ENCODE measurements at regions not wholly inside any gene's neighbourhood (a gene's known extent, or its start where the extent isn't known, plus 50 kb on each side); places are given as distances from the start of the nearest gene placed in this dataset.

DNA sequence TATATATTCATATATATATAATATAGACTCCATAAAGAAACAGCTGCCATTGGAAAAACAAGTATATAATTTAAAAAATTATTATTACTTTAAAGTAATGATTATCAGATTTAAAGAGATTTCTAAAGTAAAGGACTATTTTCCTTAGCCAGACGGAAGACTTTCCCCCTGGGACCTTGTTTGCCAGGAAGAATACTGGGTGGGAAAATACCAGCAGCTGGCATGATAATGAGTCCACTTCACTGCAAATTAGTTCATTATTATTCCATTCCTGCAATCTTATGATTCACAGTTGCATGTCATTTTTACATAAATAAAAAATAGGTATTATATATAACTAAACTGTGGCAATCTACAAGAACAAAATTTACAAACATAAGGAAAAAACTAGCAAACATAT lies 339.8 kb upstream of the CDH7 start:
- H3K4me1 Mint-ChIP-seq (ENCODE audit: low read depth): no peaks in the 10 kb centered on the region
- no peak overlapping the region for H3K27ac Mint-ChIP-seq
- H3K27me3 Mint-ChIP-seq: no peaks in the 10 kb centered on the region
- peaks cover 8% of the 10 kb centered on the region for H3K9me3 Mint-ChIP-seq
- no peak overlapping the region for H3K4me3 Mint-ChIP-seq
- H3K36me3 Mint-ChIP-seq (ENCODE audit: low read depth): no peaks in the 10 kb centered on the region
- DNase-seq: no peak

DNA sequence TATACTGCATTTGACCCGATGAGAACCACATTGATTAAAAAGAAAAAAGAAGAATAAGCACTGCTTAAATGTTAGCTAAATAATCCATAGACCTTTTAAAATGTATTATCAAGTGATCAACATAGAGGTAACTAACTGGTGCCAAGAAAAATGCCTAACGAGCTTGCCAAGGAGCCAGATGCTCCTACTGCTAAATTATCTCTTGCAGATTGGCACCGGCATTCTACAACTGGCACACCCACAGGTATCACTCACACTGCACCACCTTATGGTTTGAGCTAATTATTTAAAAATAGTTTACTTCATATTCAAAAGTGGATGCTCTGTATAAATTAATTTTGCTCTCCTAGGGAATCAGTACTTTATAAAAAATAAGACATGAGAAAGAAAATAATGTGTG lies 341.6 kb upstream of the CDH7 start:
- H3K27ac Mint-ChIP-seq: no peak overlapping the region
- no peaks in the 10 kb centered on the region for H3K36me3 Mint-ChIP-seq (ENCODE audit: low read depth)
- H3K27me3 Mint-ChIP-seq: no peaks in the 10 kb centered on the region
- no peak overlapping the region for H3K4me3 Mint-ChIP-seq
- H3K4me1 Mint-ChIP-seq (ENCODE audit: low read depth): no peaks in the 10 kb centered on the region
- no peak for DNase-seq
- peaks cover 10% of the 10 kb centered on the region for H3K9me3 Mint-ChIP-seq

DNA sequence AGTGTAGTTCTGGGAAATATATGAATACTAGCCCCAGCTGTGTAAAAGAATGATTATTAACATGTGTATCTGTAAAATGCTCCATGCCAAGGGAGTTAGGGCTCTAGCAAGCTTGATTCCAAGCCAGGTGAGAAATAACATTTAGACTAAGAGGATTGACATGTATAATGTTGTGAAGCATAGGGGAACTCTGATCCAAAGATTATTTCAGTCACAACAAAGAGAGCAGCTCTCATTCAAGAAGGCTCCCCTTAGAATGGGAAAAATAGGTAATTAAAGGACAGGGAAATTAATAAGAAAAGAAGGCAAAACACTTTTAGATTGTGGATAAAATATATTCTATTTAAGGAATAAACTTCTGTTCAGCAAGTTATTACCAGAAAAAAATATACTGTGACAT lies 347.3 kb upstream of the CDH7 start:
- Mint-ChIP-seq H3K9me3 (peaks cover 8% of the 10 kb centered on the region), H3K4me3 (no peak overlapping the region), H3K27ac (no peak overlapping the region), H3K27me3 (no peaks in the 10 kb centered on the region), H3K36me3 (ENCODE audit: low read depth) (no peaks in the 10 kb centered on the region), H3K4me1 (ENCODE audit: low read depth) (no peaks in the 10 kb centered on the region)
- no peak for DNase-seq

DNA sequence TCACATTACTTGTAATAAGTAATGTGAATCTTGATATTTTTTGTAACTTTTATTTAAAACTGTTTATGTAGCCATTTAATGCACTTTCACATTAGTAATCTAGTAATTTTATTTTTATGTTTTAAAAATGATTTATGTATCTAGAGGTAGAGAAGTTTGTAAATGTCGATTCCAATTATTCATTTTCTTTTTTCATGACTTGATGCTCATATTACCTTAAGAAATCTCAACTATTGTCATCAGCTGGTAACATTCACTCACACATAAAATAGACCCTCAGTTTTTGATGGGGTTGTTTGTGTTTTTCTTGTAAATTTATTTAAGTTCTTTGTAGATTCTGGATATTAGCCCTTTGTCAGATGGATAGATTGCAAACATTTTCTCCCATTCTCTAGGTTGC lies 351.7 kb upstream of the CDH7 start:
- H3K27me3 Mint-ChIP-seq: no peaks in the 10 kb centered on the region
- H3K4me3 Mint-ChIP-seq: no peak overlapping the region
- no peaks in the 10 kb centered on the region for H3K36me3 Mint-ChIP-seq (ENCODE audit: low read depth)
- H3K4me1 Mint-ChIP-seq (ENCODE audit: low read depth): no peaks in the 10 kb centered on the region
- H3K9me3 Mint-ChIP-seq: peaks cover 7% of the 10 kb centered on the region
- no peak overlapping the region for H3K27ac Mint-ChIP-seq
- no peak for DNase-seq

DNA sequence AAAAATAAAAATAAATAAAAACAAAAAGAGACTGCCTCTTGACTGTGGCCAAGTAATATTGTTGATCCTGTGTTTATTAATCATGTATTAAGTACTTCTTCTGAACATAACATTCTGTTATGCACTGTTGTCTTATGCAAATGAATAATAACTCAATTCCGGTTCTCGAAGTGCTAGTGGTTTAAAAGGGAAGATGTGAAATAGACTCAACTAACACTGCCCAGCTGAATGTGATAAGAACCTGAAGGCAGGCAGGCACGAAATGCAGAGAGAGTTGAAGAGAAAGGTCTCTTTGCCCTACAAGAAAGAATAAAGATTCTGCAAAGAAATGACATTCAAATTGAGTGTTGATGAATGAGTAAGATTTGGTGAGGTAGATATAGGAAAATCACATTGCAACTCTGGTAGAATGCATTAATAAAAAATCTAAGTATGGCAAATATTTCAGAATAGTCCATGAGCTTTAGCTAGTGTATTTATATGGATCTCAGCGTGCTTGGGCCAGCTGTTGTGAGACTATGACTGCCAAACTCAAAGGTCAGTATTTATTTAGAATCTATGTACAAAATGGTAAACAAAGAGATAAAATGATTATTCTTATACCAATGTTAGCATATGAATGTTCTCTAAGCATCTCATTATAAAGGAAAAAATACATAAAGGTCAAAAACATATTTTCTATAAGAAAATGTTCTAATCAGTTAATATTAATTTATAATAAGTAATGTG lies 352.3 kb upstream of the CDH7 start:
- Mint-ChIP-seq H3K36me3 (ENCODE audit: low read depth) (no peaks in the 10 kb centered on the region), H3K27me3 (no peaks in the 10 kb centered on the region), H3K27ac (no peak overlapping the region), H3K4me3 (no peak overlapping the region), H3K4me1 (ENCODE audit: low read depth) (no peaks in the 10 kb centered on the region), H3K9me3 (peaks cover 8% of the 10 kb centered on the region)
- no peak for DNase-seq

DNA sequence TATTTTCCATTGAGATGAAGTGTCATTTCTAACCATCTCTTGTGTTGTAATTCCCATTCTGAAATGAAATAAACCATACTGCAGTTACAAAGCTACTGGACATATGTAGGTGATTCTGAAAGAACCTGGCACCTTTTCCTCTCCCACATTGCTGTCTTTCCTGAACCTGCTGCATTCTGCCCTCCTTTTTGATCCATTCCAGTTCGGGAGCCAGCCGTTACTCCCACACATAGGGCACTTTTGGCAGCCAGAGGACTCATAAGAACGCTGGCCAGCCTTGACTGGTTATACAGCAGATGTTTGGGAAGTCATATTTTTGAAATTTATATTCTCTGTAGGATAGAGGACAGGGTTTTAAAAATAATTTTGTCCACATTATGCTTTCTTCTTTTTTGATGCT lies 369.8 kb upstream of the CDH7 start:
- no peaks in the 10 kb centered on the region for H3K4me1 Mint-ChIP-seq (ENCODE audit: low read depth)
- no peak overlapping the region for H3K4me3 Mint-ChIP-seq
- peaks cover 24% of the 10 kb centered on the region for H3K9me3 Mint-ChIP-seq
- no peaks in the 10 kb centered on the region for H3K27me3 Mint-ChIP-seq
- H3K27ac Mint-ChIP-seq: no peak overlapping the region
- no peak for DNase-seq
- H3K36me3 Mint-ChIP-seq (ENCODE audit: low read depth): no peaks in the 10 kb centered on the region

DNA sequence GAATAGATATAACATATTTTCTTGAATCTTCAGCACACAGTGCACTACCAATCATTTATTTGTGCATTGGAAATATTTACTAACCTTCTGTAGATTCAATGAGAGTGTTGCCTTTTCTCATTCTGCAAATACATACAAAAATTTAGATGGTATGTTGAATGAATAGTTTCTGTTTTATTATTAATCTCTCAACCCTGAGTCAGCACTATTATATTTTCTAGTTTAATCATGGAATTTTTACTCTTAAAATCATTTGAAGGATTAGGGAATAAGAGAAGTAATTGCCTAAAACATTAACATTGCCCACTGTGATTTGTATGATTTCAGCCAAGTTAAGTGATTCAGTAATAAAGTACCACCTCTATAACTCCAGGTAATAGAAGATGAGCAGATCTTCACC lies 370.2 kb upstream of the CDH7 start:
- DNase-seq: no peak
- H3K4me3 Mint-ChIP-seq: no peak overlapping the region
- no peaks in the 10 kb centered on the region for H3K36me3 Mint-ChIP-seq (ENCODE audit: low read depth)
- no peaks in the 10 kb centered on the region for H3K4me1 Mint-ChIP-seq (ENCODE audit: low read depth)
- peaks cover 21% of the 10 kb centered on the region for H3K9me3 Mint-ChIP-seq
- no peaks in the 10 kb centered on the region for H3K27me3 Mint-ChIP-seq
- no peak overlapping the region for H3K27ac Mint-ChIP-seq

DNA sequence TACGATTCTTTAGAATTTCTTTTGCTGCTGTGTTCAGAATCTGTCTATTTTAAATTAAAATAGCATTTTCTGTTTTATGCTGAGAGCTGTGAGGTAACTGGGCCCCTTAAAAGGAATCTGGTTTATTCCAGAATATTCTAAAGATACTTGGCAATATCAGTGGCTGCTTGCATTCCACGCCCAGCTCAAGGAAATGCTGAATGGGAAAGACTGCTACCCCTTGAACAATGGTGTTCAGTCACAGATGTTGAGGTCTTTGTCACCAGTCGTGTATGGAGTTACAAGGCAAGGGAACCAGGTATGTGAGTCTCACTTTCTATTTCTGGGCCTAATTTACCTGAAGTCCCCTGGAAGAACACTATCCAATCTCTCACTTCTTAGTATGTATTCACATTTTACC lies 377.9 kb upstream of the CDH7 start:
- Mint-ChIP-seq H3K27ac (no peak overlapping the region), H3K27me3 (no peaks in the 10 kb centered on the region), H3K36me3 (ENCODE audit: low read depth) (no peaks in the 10 kb centered on the region), H3K9me3 (peaks cover 16% of the 10 kb centered on the region), H3K4me1 (ENCODE audit: low read depth) (no peaks in the 10 kb centered on the region), H3K4me3 (no peak overlapping the region)
- DNase-seq: no peak

DNA sequence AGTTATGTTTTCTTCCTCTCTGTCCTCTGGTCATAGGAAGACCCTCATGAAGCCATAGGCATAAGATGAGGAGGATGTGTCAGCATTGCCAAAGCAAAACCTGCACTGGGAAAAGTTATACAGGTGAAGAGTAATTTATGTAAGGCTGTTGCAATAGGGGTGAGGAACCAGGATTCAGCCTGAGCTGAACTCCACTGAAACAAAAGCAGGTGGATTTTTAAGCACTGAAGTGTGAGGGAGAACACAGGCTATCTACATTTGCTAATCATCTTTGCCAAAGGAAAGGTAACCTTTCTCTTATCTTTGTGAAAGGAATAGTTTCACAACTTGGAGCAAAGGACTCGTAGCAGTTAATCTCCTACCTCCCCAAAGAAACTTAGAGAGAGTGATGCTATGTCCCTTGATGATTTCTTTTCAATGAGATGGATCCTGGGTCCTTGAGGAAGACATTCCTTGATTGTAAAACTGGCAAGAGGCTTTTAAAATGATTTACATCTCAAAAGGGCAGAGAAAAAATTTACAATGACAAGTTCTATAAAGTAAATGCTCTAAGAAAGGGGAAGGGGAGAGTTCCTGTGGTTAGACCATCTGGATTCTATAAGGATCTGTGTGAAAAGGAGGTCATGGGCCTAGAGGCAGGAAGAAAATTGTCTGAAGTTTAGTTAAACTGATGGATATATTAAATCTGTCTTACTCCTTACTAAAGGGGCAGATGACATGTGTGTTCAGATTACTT lies 385.4 kb upstream of the CDH7 start:
- peaks cover 8% of the 10 kb centered on the region for H3K9me3 Mint-ChIP-seq
- DNase-seq: no peak
- no peaks in the 10 kb centered on the region for H3K27me3 Mint-ChIP-seq
- H3K27ac Mint-ChIP-seq: no peak overlapping the region
- H3K4me1 Mint-ChIP-seq (ENCODE audit: low read depth): no peaks in the 10 kb centered on the region
- no peaks in the 10 kb centered on the region for H3K36me3 Mint-ChIP-seq (ENCODE audit: low read depth)
- no peak overlapping the region for H3K4me3 Mint-ChIP-seq

DNA sequence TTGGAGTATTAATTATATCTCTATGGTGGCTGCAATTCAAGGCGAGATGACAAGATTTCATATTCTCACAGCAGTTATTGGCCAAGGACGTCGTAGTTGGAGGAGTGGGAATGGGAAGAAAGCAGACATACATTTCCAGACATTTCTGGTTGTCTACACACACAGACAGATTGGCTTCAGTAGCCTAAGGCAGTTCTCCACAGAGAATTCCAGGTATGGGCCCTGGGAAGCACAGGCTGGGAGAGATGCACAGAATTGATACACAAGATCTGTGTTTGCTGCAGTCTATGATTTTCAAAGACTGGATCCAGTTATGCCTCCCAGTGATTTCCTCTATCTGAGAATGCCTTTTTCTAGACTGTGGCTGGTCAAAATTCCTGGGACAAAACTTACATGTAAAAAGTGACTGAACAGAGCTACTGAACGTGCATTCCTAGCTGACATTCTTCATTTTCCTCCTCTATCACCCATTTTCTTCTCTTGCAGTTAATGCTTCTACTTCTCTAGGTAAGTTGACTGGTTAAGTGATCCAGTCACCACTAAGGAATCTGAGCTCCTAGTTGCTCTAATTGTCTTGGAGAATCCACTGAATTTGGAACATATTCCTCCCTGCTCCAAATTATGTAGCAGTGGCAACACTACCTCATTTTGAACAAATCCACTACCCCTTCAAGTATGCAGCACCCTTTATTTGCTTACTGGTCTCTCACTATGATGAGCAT lies 386.7 kb upstream of the CDH7 start:
- Mint-ChIP-seq H3K36me3 (ENCODE audit: low read depth) (no peaks in the 10 kb centered on the region), H3K4me1 (ENCODE audit: low read depth) (no peaks in the 10 kb centered on the region), H3K9me3 (peaks cover 8% of the 10 kb centered on the region), H3K4me3 (no peak overlapping the region), H3K27me3 (no peaks in the 10 kb centered on the region), H3K27ac (no peak overlapping the region)
- no peak for DNase-seq

DNA sequence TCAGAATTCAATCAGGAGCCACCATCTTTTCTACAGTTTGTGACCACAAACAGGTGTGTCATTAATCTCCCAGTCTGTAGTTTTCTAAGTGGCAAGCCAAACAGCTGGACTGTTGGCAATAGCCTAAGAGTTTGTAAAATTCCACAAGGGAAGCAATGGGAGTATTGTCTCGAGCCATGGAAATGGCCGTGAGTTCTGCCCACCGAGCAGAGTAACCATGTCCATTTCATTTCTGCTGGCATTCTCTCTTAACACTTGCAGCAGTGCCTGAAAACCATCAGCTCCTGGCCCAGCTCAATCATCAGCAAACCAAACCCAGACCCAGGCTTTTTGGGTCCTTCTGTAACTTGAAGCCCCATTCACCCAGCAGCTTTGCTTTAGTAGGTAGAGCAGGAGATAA lies 387.8 kb upstream of the CDH7 start:
- Mint-ChIP-seq H3K4me1 (ENCODE audit: low read depth) (no peaks in the 10 kb centered on the region), H3K27ac (no peak overlapping the region), H3K36me3 (ENCODE audit: low read depth) (no peaks in the 10 kb centered on the region), H3K4me3 (no peak overlapping the region), H3K9me3 (peaks cover 10% of the 10 kb centered on the region), H3K27me3 (no peaks in the 10 kb centered on the region)
- DNase-seq: no peak

DNA sequence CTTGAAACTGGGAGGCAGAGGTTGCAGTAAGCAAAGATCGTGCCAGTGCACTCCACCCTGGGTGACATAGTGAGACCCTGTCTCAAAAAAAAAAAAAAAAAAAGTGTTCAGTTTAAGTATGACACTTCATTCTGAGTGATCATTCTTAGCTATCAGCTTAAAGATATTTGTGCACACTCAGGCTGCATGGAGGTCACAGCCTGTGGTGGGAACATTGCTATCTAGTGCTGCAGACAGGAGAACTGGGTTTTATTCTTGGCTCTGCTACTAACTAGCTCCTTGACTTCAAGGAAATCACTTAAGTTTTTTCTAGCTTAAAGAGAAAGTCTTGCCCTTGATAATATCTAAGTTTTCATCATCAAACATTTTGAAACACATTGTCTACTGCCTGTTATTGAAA lies 391.3 kb upstream of the CDH7 start:
- DNase-seq: no peak
- Mint-ChIP-seq H3K9me3 (peaks cover 12% of the 10 kb centered on the region), H3K36me3 (ENCODE audit: low read depth) (no peaks in the 10 kb centered on the region), H3K27me3 (no peaks in the 10 kb centered on the region), H3K4me3 (no peak overlapping the region), H3K27ac (no peak overlapping the region), H3K4me1 (ENCODE audit: low read depth) (no peaks in the 10 kb centered on the region)

DNA sequence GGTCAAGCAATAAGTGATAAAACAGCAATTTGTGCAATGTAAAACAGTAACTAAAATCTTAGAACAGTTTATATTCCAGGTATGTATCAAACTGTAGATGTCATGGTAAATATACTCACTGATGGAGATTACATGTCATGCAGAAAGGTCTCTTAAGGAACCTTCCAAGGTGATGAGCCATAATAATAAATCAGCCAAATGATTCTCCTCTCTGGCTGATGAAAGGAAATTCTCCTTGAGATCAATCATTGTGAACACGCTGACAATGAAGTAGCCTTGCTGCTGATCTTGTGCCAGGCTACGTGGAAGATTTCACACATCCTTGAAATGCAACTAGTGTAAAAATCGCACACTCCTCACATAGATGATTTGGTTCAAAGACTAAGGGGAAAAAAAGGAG lies 392.5 kb upstream of the CDH7 start:
- H3K36me3 Mint-ChIP-seq (ENCODE audit: low read depth): no peaks in the 10 kb centered on the region
- H3K4me3 Mint-ChIP-seq: no peak overlapping the region
- H3K4me1 Mint-ChIP-seq (ENCODE audit: low read depth): no peaks in the 10 kb centered on the region
- no peak for DNase-seq
- H3K27me3 Mint-ChIP-seq: no peaks in the 10 kb centered on the region
- peaks cover 7% of the 10 kb centered on the region for H3K9me3 Mint-ChIP-seq
- no peak overlapping the region for H3K27ac Mint-ChIP-seq

DNA sequence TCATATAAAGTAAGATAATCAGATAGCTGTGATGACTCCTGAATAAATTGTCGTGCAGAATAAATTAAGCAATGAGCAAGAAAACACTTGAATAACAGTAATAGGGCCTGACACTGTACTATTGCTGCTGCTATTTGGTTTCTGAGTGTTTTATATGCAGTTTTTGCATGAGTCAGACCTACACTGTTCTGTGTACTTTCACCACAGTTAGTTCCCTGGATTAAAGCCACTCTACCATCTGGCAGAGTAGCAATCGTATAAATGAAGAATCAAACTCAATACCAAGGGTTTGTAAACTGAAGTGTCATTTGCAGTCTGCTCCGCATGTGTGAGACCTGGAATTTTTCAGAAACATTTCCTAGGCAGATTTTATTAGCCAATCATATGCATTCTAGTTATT lies 398.6 kb upstream of the CDH7 start:
- Mint-ChIP-seq H3K27ac (no peak overlapping the region), H3K4me3 (no peak overlapping the region), H3K4me1 (ENCODE audit: low read depth) (no peaks in the 10 kb centered on the region), H3K9me3 (peaks cover 4% of the 10 kb centered on the region), H3K36me3 (ENCODE audit: low read depth) (no peaks in the 10 kb centered on the region), H3K27me3 (no peaks in the 10 kb centered on the region)
- DNase-seq: no peak

DNA sequence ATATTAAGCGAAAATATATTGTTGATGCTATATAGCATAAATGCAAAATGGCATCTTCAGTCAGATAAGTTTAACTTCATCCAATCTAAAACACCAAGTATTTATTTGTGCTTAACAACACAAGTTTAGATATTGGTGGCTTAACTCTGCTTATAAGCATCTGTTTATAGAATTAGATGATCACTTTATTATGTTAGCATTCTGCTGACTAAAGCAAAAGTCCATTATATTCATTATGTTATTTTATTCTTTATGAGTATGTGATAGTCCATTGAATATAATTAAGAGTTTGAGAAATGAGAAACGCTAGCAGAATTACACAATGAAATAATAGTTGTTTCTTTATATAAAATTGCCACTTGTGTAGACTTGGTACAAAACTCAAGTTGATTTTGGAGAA lies 401.2 kb upstream of the CDH7 start:
- Mint-ChIP-seq H3K4me3 (no peak overlapping the region), H3K4me1 (ENCODE audit: low read depth) (no peaks in the 10 kb centered on the region), H3K36me3 (ENCODE audit: low read depth) (no peaks in the 10 kb centered on the region), H3K9me3 (peaks cover 2% of the 10 kb centered on the region), H3K27me3 (no peaks in the 10 kb centered on the region), H3K27ac (no peak overlapping the region)
- no peak for DNase-seq
